CD1c-positive myeloid dendritic cell (primary cell): ENCODE measurements at regions not wholly inside any gene's neighbourhood (a gene's known extent, or its start where the extent isn't known, plus 50 kb on each side); places are given as distances from the start of the nearest gene placed in this dataset.
A peak's percentile ranks its signal among the peaks of the same experiment; 100 is the strongest.

Experiments used
- DNase-seq: peaks from one replicate; pipeline ENCODE4 v3.0.0-alpha.2; 2016; ENCODE audit errors: extremely low spot score

DNA sequence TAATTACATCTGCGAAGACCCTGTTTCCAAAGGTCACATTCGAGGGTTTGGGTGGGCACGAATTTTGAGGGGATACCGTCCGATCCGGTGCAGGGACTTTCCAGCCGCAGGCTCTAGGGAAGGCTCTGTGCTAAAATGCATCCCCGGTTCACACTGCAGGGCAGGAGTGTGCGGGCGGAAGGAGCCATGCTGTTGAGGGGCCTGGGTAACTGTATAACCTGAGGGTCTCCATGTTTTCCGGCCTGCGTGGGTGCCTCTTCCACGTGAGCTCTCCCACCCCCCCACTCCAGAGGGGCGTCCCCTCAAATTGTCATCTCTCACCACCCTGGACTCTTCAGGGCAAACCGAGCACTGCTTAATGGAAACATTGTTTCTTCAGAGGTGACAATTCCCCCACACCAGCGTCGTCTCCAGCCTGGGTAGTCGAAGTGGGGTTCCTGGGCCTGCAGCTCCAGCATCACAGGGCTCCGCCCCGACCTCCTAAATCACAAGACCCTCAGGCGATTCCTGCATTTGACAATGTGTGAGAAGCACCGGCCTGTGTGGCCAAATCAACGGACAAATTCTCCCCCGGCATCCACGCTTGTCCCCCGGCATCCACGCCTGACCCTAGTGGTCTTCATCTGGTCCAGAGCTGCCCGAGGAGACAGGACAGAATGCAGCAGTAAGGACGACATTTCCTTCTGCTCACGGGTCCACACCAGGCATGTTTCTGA is 51.2 kb downstream of the FOXL3 start:
- no peak for DNase-seq

DNA sequence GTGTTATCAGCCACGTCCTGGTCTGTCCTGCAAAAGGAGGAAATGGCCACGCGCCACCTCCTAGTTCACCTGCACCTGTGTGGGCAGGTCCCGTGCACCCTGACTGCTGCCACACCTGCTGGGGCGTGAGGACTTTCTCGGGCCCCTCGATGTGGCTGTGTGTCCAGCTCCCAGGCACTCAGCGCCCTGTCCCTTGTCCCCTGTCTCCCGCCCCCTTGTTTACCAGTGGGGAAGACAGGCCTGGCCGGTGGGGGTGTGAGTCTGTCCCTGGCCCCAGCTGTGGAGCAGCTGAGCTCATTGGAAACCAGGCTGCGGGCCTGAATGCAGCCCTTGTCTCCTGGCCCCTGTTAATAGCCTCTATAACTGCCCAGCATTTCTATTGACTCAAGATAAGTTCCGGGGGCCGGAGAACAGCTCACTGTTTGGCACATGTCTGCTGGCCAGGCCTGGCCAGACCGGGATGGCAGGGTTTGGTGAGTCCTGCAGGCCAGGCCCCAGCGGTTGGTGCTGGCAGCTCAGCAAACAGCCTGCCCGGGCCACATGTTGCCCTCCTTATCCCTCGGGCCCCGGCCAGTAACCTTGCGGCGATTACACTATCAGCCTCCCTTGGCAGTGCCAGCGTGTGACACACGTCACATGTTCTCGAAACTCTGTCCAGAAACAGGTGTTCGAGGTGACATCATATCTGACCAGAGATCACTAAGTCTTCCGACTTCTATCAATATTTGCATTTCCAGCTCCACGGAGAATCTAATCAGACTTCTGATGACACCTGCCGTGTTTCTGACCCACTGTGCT is 52.1 kb downstream of the FOXL3 start:
- no peak for DNase-seq

DNA sequence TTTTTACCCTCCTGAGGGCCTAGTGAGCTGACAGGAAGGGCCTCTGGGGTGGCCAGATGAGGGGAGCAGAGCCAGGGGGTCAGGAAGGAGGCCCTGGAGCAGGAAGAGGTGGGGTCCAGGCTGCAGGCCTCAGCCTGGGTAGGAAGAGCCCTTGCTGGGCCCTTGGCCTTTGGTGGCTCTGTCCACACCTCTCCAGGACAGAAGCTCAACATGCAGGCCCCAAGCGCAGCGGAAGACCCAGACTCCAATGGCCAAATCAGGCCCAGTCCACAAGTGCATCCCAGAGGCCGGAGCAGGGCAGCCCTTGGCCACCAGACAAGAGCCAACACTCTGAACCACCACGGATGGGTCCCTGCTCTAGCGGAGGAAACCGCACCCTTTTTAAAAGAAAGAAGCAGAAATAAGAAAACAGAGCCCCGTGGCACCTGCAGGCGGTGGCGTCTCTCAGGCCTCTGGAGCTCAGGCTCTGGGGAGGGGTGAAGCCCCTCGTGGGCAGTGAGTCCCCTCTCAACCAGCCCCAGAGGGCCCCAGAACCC is 52.8 kb downstream of the FOXL3 start:
- no peak for DNase-seq

DNA sequence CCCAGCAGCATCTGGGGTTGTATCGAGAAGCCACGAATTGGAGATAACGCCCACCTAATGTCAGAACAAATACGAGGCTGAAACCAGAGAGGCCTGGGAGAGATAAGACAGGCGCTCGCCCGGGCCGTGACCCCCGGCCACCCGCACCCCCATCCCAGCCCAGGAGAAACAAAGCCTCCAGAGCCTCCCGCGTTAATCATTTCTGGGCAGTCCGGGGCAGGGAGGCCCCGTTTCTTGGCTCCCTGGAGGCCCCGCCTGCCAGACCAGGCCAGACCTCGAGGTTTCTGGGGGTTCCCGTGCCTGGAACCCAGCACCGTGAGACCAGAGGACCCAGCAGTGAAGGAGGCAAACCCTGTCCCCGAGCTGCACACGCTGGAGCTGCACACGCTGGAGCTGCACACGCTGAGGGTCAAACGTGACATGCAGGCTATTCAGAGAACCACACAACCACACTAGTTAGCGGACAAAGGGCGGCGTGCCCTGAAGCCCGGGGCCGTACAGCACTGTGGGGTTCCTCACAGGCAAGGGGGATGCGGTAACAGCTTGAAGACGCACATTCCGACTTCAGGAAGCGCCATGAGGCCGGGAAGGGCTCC is 53.4 kb downstream of the FOXL3 start:
- DNase-seq: no peak

DNA sequence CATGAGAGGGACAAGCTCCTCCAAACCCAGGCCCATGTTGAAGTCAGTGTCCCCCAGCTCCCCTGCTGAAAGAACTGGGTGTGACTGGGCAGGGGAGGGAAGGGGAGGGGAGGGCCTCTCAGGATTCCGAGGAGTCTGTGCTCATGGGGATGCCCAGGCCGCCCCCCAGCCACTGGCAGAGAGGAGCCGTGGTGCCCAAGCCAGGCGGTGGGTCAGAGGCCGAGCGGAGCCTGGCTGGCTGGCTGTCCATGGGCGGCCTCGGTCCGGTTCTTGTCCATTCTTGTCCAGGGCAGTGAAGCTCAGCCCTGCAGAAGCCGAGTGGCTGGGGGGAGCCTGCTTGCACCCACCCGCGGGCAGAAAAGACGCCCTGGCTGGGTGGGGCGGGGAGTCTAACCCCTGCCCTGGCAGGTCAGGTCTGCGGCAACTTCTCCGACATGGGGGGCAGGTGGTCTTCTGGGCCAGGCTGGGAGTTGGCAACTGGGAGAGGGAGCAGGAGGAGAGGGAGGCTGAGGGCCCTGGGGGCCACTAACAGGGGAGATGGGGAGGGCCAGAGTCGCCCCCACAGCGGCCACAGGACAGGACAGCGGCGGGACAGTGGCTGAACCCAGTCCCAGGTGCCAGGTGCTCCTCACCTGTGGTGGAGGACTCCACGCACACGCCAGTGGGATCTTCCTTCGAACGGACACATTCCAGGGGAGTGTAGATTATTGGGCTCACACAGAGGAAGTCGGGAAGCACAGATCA is 54.1 kb downstream of the FOXL3 start:
- no peak for DNase-seq

DNA sequence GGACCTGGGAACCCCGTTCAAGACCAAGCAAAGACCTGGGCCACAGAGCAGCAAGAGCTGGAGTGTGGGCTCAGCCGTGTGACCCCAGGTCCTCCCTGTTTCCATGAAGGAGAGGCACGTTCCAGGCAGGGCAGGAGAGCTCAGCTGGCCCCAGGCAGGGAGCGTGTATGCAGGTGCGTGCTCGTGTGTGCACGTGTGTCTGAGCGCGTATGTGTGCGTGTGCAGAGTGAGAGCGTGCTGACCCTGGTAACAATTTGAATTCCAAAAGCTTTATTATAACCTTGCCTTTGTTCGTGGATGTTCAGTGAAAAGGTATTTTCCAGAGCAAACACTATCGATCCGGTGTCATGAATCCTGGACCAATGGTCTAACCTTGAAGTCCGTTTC is 54.6 kb downstream of the FOXL3 start:
- no peak for DNase-seq

DNA sequence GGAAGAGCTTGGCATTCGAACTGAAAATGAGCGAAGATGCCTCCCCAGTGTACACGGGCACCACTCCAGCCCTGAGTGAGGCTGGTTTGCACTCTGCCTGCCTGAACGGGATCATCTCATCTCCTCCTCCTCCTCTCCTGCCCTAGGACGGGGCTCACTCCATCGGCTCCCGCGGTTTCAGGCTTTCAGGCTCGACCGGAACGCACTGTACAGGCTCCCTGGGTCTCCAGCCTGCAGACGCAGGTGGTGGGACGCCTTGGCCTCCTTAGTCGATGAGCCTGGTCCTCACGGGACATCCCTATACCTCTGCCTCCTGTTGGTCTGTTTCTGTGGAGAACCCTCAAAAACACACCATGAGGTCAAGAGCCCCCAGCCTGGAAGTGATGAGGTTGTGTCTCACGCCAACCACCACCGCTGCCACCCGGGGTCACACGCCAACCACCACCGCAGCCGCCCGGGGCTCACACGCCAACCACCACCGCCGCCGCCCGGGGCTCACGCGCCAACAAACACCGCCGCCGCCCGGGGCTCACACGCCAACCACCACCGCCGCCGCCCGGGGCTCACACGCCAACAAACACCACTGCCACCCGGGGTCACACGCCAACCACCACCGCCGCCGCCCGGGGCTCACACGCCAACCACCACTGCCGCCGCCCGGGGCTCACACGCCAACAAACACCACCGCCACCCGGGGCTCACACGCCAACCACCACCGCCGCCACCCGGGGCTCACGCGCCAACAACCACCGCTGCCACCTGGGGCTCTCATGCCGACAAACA is 56.3 kb downstream of the FOXL3 start:
- no peak for DNase-seq

DNA sequence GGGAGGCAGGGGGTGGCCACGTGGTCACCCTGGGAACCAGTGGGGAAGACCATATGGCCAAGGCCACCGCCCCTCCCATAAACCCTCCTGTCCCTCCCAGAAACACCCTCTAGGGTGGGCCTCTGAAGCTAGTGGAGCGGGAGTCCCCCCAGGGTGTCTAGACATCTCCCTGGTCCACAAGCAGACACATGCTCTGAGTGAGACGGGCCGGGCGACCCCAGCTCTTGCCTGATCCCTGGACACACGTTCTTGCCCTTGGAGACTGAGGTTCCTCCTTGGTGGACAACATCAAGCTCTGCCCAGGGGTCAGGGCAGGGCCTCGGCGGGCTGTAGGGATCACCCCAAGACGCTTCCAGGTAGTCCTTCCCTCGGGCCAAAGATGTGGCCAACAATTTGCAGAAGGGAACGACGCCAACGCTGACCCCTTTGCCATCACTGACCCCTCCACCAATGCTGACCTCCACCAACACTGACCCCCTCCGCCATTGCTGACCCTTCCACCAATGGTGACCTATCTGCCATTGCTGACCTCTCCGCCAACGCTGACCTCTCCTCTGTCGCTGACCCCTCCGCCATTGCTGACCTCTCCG is 57.1 kb downstream of the FOXL3 start:
- DNase-seq: no peak

DNA sequence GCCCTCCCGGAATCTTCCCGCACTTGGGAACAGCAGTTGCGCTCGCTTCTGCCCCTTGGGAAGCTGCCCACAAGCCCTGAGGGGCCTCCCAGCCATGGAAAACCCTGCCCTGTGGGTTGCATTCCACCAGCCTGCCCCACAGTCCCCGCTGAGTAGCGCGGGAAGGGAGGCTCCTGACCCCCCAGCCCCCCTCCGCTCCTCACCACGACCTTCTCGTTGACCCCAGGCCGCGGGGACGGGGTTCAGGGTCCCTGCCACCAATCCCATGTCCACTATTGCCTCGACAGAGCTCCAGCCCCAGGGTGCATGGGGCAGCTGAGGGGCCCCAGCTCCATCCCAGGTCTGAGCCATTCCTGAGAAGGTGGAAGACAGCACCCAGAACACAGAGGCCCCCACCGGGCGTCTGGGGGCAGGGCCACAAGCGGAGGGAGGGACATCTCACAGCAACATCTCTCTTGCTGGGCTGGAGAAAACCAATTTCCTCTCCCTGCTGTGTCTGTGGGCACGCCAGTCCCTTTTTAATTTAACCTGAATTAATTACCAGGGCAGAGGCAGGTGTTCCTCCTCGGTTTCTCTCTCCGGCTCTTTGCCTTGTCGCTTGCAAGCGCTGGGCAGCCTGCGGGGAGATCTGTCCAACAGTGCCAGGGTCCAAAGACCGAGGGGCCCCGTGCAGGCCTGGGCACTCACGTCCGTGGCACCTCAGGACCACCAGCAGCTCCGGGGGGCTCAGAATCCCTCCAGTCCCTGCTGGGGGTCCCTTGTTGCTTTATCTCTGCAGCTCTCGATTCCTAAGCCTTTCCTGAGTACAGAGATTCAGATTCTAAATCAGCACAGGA is 57.9 kb downstream of the FOXL3 start:
- DNase-seq: no peak

DNA sequence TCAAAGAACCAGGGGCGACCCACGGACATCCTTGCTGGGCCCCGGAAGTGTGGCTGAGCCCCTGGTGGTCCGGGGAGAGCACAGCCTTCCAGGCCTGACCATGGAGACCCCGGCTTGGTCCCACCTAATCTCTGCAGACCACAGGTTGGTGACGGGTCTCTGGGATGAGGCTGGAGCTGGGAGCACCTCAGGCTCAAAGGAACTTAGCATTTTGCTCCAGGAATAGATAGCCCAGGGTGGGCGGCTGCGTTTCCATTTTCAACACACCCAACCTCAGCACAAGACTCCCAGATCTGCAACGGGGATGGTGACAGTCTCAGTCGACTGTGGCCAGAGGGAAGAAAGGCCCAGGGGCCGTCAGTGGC is 58.5 kb downstream of the FOXL3 start:
- no peak for DNase-seq

DNA sequence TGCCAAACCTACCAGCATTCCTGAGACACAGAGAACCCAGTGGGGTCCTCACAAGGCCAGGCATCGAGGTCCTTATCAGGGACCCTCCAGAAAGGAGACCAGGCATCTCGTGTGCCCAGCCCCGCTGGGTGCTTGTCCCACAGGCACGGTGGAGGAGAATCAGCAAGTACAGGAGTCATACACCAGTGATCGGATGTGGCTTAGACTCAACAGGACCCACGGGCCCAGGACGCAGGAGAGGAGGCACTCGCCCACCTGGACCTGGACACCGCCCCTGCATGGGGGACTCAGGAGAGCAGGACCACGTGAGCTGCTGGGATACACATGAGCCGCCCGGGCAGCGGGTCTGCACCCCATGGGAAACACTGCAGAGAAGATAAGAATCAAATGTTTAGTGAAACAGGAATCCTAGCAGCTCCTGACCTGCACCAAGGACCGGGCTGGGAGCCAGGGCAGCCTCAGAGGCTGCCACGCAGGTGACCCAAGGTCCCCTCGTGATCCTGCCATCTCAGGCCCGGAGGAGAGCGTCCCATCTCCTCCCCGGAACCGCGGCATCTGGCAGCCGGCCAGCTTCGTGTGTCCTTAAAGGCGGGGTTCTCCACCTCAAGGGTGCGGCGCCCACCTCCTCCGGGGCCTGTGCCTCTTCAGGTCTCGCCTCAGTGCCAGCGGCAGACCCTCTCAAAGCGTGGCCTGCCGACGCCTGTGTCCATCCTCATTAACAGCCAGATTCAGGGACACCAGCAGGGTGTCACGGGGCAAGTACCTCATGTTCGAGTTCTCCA is 59.2 kb downstream of the FOXL3 start:
- no peak for DNase-seq

DNA sequence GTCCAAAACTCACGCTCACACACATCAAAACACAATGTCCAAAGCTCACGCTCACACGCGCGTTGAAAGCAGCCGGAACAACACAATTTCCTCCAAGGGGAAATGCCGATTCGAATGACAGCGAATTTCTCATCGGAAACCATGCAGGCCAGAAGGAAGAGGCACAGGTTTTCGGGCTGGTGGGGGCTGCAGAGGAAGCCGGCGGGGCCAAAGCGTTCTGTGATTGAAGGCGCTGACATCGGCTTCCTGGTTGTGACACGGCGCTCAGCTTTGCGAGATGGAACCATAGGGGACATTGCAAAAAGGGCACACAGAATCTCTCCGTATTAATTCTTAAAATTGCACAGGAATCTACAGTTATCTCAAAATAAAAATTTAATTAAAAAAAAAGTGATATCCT is 61.3 kb downstream of the FOXL3 start:
- peak; percentile 11 for DNase-seq

DNA sequence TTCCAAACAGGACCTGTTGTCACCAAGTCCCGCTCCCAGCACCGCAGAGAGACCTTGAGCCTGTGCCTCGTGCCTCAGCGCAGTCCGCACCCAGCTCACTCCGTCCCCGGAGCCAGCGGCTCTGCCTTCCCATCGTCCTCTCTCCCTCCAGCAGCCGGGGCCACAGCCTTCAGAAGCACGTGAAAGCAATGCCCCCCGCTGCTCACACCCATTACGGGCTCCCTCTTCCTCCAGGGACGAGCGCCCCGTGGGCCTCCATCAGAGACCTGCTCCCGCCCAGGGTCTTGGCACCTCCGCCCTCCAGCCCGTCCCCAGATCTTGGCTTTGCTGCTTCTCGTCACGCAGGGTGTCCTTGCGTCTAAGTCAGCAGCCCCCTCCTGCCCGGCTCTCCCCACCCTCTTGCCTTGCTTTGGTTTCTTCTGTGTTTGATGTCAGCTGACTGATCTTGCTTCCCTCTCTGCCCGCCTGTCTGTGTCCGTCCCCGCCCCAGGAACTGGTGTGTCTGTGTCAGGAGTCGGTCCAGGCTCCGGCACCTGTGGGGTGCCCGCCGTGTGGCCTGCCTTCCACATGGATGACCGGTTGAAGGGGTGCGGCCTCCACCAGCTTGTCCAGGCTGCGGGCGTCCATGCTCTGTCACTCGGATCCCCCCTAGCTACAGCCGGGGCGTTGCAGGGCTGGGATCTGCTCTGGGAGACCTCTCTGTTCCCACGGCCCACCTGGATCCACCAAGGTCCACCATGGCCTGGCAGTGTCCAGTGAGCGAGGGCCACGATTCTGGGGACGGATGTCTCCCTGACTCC is 61.9 kb downstream of the FOXL3 start:
- no peak for DNase-seq

DNA sequence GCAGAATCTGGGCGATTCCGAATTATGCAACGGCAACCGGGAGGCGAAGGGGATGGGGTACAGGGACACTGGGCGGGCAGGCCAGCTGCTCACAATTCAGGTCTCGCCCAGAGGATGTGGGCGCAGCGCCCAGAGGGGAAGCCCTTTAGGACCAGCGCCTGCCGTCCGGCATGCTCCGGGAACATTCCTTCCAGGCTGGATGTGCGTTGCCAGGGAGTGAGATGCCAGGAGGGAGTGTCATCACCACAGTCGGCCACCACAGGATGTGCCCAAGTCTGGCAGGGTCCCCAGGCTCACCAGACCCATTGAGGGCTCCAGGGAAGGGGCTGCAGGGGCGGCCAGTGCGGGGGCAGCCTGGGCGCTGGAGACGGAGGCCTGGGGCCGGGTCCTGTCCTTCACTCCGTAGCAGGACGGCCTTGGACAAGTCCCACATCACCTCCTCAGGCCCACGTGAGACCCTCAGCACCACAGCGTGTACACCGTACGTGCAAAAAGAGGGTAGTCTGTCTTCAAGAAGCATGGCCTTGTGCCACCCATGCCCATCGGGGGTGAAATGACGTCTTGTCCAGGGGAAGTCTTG is 63.9 kb downstream of the FOXL3 start:
- no peak for DNase-seq

DNA sequence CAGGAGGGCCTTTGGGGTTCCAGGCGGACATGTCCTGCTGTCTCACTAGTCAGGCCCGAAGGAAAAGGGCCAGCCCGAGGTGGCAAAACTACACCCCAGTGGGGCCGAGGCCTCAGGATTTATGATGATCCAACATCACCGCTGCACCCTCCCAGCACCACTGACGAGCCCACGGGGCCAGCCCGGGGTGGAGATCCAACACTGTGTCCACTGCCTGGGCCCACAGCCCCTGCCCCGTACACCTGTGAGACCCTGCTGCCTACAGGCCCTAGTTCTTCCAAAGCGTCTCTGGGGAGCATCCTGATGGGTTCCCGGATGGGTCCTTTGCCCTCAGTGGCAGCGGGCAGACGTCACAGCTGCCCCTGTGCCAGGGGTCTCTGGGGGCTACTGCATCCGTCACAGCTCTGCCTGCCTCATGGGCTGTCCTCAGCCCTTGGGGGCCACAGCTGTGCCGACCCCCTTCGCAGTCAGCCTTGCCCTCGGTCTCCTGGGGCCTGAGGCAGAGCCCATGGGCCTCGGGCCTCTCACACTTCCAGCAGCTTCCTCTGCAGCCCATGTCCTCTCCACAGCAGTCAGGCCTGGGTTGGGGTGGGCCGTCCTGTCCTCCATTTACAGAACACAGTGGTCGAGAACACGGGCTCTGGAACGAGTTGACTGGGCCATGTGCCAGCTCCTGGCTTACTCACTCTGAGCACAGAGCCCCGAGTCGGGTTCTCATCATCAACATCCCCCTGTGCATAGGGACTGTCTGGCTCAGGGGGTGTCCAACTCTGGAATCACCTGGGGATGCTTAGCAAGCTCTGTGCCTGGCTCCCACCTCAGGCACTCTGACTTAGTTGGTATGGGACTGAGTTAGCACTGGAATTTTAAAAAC is 64.9 kb downstream of the FOXL3 start:
- DNase-seq: no peak

DNA sequence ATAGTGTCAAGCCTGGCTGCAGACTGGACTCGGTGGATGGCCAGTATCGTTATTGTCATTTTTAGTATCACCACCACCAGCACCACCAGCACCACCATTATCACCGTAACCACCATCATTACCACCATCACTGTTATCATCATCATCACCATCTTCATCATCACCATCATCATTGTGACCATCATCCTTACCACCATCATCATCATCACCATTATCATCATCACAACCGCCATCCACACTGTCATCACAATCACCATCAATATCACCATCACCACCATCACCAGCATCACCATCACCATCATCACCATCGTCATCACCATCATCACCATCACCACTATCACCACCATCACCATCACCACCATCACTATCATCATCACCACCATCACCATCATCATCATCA is 65.6 kb downstream of the FOXL3 start:
- DNase-seq: no peak

DNA sequence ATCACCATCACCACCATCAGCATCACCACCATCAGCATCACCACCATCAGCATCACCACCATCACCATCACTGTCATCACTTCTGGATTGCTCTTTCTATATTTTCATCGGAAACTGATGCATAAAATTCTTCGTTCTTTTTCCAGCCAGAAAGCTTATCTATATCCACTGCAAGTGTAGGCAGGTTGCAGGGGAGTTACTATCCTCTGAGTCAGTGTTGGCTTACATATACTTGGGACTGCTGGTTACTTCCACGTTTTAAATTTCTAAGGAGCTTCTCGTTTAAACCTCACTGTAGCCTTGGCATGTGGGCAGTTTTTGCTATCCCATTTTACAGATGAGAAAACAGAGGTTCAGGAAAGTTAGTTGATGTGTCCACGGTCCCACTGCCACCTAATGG is 66.1 kb downstream of the FOXL3 start:
- no peak for DNase-seq
